ENCODE measurements at regions not wholly inside any gene's neighbourhood (a gene's known extent, or its start where the extent isn't known, plus 50 kb on each side); places are given as distances from the start of the nearest gene placed in this dataset.
"Not testable (repeated sequence)": the region's sequence is repeated elsewhere in the genome, so short reads cannot be mapped to it uniquely, and the experiment has no call there.

DNA sequence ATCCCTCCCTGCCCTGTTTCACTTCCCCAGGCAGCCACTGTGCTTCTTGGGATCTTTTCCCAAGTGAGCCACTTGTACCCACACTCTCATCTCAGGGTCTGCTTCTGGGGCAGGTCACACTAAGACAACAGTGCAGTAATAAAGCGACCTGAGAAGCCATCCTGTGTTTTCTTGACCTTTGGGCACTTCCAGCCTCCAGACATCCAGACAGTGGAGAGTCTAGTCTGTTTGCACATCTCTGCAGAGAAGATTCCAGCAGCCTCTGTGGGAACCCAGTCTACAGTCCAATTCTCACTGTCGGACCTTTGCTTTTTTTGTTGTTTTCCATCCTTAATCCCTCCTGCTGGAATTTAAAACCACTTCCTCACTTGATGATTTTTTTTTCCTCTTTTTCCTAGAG is 50.3 kb upstream of the ATP6AP2 start:
- DNase-seq (ENCODE audit: extremely low read depth in 1 of 2, low read depth in 1 of 2) = no peak

- DNase-seq (ENCODE audit: extremely low read depth in 1 of 2, low read depth in 1 of 2) = no peak
Observed at GRCh38 chrX:40527543-40527942, 53.2 kb upstream of the ATP6AP2 start.

GRCh38 chrX:40526412-40526811 is 54.4 kb upstream of the ATP6AP2 start:
- DNase-seq (ENCODE audit: extremely low read depth in 1 of 2, low read depth in 1 of 2) = no peak

- DNase-seq (ENCODE audit: extremely low read depth in 1 of 2, low read depth in 1 of 2) = not testable (repeated sequence)
Observed at GRCh38 chrX:40525901-40526300, 54.9 kb upstream of the ATP6AP2 start.

DNA sequence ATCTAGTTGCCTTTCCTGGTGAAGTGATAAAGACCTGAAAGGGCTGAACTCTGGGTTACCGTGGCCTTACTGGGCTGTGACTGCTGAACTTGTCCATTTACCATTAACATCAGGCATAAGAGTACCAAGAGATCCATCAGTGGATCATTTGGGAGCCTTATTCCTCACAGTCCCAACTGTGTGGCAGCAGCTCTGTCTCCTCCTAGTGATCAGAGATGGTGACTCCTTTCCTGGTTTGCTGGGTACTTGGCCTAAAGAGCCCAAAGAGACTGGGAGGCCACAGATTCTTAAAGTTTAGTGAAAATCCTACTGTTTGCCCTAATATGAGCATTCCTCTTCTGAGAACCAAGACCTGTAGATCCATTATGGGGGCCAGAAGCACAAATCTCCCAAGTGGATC is 56.3 kb upstream of the ATP6AP2 start:
- DNase-seq (ENCODE audit: extremely low read depth in 1 of 2, low read depth in 1 of 2) = no peak

GRCh38 chrX:40523852-40524251 is 56.9 kb upstream of the ATP6AP2 start:
- DNase-seq (ENCODE audit: extremely low read depth in 1 of 2, low read depth in 1 of 2) = no peak

GRCh38 chrX:40521868-40522450 is 58.8 kb upstream of the ATP6AP2 start:
- DNase-seq (ENCODE audit: extremely low read depth in 1 of 2, low read depth in 1 of 2) = no peak

DNA sequence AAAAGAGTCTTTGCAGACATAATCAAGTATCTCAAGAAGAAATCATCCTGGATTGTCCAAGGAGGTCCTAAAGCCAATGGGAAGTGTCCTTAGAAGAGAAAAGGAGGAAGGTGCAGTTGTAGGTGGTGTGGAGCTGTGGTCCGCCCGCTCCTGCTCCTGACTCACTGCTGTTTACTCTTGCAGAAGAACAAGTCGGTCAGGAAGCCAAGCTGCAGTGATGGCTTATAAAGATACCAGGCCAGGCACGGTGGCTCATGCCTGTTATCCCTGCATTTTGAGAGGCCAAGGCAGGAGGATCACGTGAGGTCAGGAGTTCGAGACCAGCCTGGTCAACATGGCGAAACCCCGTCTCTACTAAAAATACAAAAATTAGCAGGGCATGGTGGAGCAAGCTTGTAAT is 66.4 kb upstream of the ATP6AP2 start:
- no peak for DNase-seq (ENCODE audit: extremely low read depth in 1 of 2, low read depth in 1 of 2)

GRCh38 chrX:40513835-40514234 is 66.9 kb upstream of the ATP6AP2 start:
- DNase-seq (ENCODE audit: extremely low read depth in 1 of 2, low read depth in 1 of 2) = no peak

- no peak for DNase-seq (ENCODE audit: extremely low read depth in 1 of 2, low read depth in 1 of 2)
Observed at GRCh38 chrX:40513012-40513411, 67.8 kb upstream of the ATP6AP2 start.

GRCh38 chrX:40511258-40511657 is 69.5 kb upstream of the ATP6AP2 start:
- DNase-seq (ENCODE audit: extremely low read depth in 1 of 2, low read depth in 1 of 2) = no peak

DNA sequence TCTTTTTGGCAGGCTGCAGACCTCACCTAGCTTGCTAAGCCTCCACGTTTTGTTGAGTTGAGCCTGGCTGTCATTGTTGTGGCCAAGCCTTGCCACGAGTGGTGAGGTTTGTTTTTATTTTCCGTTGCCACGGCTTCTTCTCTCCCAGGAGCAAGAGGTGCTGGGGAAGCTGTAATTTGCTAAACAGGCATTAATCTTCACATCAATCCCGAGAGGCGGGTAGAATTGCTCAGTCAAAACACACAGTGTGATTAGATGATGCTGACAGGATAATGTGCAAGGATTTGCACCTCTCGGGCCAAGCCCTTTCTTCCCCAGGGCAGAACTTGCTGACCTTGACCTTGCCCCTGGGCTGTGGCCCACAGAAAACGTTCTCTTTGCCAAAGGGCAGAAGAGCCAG is 72.2 kb upstream of the ATP6AP2 start:
- DNase-seq (ENCODE audit: extremely low read depth in 1 of 2, low read depth in 1 of 2) = no peak

DNA sequence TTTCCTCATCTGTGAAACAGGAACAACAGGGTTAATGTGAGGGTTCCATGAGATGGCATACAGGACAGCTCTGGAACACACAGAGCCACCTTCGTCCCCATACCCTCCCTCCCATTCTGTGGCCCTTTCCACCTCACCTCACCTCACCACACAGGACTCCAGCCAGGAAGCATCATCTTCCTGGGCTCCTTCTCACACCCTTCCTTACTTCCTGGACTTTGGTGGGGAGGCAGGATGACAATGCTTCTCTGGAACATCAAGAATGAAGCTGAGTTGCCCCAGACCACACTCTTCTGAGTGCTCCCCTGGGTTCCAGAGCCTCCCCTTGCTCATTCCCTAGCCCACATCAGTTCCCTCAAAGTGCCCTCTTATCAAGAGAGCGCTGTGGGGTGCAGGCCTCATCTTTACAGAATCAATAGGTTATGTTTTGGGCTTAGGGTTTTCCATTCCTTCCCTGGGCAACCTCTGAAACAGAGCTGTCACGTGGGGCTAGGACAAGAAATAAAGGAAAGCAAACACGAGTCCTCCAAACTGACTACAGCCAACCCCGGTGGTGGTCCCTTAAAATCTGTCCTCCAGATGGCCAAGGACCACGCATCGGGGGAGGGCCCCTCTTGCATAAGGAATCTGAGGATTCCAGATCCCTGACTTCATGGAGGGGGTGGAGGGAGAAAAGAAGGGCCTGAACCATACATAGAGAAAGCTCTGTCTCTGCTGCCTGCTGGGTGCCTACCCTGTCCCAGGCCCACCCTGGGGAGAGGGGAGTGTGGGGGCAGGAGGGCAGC is 74.4 kb upstream of the ATP6AP2 start:
- DNase-seq (ENCODE audit: extremely low read depth in 1 of 2, low read depth in 1 of 2) = no peak

- no peak for DNase-seq (ENCODE audit: extremely low read depth in 1 of 2, low read depth in 1 of 2)
Observed at GRCh38 chrX:40504801-40505605, 75.8 kb upstream of the ATP6AP2 start.

DNA sequence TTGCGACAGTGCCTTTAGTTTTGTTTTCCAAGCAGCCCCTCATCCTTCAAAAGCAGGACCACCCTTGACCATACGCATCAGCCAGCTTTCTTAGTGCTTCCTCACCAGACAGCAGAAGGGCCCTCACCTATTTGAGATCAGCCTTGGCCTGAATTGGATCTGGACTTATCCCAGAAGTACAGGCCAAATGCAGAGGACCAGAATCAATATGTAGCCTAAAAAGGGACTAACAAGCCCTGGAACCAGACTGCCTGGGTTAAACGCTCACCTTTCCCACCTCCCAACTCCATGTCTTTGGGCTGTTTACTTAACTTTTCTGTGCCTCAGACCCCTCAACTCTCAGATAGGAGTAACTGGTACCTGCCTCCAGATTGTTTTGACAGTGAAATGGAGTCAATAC is 77.7 kb upstream of the ATP6AP2 start:
- no peak for DNase-seq (ENCODE audit: extremely low read depth in 1 of 2, low read depth in 1 of 2)

GRCh38 chrX:40502688-40503087 is 78.1 kb upstream of the ATP6AP2 start:
- no peak for DNase-seq (ENCODE audit: extremely low read depth in 1 of 2, low read depth in 1 of 2)

- no peak for DNase-seq (ENCODE audit: extremely low read depth in 1 of 2, low read depth in 1 of 2)
Observed at GRCh38 chrX:40501164-40501855, 79.5 kb upstream of the ATP6AP2 start.

- DNase-seq (ENCODE audit: extremely low read depth in 1 of 2, low read depth in 1 of 2) = no peak
Observed at GRCh38 chrX:40496728-40497127, 84.0 kb upstream of the ATP6AP2 start.

DNA sequence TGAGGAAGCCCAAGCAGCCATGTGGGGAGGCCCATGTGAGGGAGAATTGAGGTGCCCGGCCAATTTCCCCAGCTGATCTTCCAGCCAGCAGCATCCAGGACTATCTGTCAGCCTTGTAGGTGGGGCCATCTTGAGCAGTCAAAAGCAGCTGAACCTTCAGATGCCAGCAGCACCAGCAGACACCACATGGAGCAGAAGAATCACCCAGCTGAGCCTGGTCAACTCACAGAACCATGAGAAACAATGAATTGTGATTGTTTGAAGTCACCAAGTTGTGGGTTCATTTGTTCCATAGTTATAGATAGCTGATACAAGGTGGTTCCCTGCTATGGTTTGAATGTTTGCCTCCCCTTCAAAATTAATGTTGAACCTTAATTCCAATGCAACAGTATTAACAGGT is 85.1 kb upstream of the ATP6AP2 start:
- DNase-seq (ENCODE audit: extremely low read depth in 1 of 2, low read depth in 1 of 2) = no peak

GRCh38 chrX:40494005-40494404 is 86.8 kb upstream of the ATP6AP2 start:
- no peak for DNase-seq (ENCODE audit: extremely low read depth in 1 of 2, low read depth in 1 of 2)

DNA sequence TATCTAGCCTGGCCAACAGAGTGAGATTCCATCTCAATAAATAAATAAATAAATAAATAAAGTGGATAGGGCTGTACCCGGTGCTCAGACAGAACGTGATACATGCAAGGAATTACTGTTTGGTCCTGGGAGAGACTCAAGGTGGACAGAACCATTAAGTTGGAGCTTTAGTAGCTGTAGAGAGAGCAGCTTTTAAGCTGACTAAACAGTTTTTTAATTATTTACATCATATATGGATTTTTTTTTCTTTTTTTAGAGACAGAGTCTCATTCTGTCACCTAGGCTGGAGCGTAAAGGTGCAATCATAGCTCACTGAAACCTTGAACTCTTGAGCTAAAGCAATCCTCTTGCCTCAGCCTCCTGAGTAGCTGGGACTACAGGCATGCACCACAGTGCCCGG is 92.5 kb upstream of the ATP6AP2 start:
- DNase-seq (ENCODE audit: extremely low read depth in 1 of 2, low read depth in 1 of 2) = no peak
